ENCODE measurements at regions not wholly inside any gene's neighbourhood (a gene's known extent, or its start where the extent isn't known, plus 50 kb on each side); places are given as distances from the start of the nearest gene placed in this dataset.

DNA sequence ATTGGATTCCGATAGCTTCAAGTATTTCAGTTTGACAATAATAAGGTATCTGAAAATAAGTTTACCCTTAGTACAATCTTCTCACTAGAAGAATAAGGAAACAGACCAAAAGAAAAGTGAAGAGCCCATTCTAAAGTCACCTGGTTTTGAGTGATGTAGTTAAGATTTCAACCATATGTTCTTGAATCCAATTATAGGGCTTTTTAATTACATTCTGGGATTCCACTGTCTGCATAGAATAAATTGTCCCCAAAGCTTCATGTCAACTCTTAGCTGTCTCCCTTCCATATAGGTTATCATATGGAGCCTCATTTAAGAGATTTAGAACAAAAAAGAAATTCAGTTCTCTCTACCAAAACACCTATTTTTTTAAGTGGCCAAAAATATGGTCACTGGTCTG lies 1158.8 kb downstream of the IGSF11 start:
- no peak for FAIRE-seq
- H3K27me3 Mint-ChIP-seq (ENCODE audit: low read depth, unreplicated experiment) = no peaks in the 10 kb centered on the region
- no peak overlapping the region for H3K27ac Mint-ChIP-seq (ENCODE audit: unreplicated experiment)
- Histone ChIP-seq H4K20me1 (ENCODE audit: insufficient read depth, low read length) (no peaks in the 10 kb centered on the region), H3K36me3 (ENCODE audit: insufficient read depth, low read length) (no peaks in the 10 kb centered on the region), H3K4me1 (ENCODE audit: insufficient read depth, low read length) (no peaks in the 10 kb centered on the region), H3K4me3 (ENCODE audit: insufficient read depth, low read depth, low read length) (no peak overlapping the region), H3K9ac (ENCODE audit: low read length) (no peak overlapping the region), H2AFZ (ENCODE audit: low read depth, low read length) (no peak overlapping the region), H3K9me3 (ENCODE audit: insufficient read depth, low read depth, low read length) (no peaks in the 10 kb centered on the region), H3K4me2 (ENCODE audit: low read length) (no peak overlapping the region), H3K79me2 (ENCODE audit: insufficient read depth, low read length) (no peaks in the 10 kb centered on the region), H3K27me3 (ENCODE audit: insufficient read depth, low read length) (no peaks in the 10 kb centered on the region), H3K27ac (ENCODE audit: low read depth, low read length) (no peak overlapping the region)
- no peak overlapping the region for H3K4me3 Mint-ChIP-seq (ENCODE audit: unreplicated experiment)
- no peaks in the 10 kb centered on the region for H3K9me3 Mint-ChIP-seq (ENCODE audit: unreplicated experiment)
- H3K4me1 Mint-ChIP-seq (ENCODE audit: low read depth, unreplicated experiment) = peaks cover 20% of the 10 kb centered on the region
- DNase-seq (ENCODE audit: low read depth) = no peak
- TF ChIP-seq EZH2 (IDR thresholded peaks at IDR 0.05; ENCODE audit: insufficient read depth, low read length) = no peak
- TF ChIP-seq, protein P1, sequence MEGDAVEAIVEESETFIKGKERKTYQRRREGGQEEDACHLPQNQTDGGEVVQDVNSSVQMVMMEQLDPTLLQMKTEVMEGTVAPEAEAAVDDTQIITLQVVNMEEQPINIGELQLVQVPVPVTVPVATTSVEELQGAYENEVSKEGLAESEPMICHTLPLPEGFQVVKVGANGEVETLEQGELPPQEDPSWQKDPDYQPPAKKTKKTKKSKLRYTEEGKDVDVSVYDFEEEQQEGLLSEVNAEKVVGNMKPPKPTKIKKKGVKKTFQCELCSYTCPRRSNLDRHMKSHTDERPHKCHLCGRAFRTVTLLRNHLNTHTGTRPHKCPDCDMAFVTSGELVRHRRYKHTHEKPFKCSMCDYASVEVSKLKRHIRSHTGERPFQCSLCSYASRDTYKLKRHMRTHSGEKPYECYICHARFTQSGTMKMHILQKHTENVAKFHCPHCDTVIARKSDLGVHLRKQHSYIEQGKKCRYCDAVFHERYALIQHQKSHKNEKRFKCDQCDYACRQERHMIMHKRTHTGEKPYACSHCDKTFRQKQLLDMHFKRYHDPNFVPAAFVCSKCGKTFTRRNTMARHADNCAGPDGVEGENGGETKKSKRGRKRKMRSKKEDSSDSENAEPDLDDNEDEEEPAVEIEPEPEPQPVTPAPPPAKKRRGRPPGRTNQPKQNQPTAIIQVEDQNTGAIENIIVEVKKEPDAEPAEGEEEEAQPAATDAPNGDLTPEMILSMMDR (IDR thresholded peaks at IDR 0.05; ENCODE audit: insufficient read depth, low read depth, low read length) = no peak
- H3K36me3 Mint-ChIP-seq (ENCODE audit: low read depth, unreplicated experiment) = no peaks in the 10 kb centered on the region

DNA sequence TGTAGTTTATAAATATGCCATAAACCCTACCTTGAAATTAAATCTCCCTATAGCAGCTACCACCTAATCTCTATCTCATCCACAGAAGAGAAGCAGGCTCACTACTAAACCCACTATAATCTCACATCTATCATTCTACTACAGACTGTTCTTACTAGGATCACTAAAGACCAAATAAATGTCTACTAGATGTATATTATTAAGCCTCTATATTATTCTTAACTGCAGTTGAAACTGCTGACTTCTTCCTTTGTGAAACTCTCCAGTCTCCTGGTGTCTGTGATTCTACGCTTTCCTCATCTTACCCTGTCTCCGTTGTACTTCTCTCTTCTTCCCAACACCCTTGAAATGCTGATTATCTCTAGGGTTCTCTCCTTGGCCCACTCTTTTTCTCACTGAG lies 1154.0 kb downstream of the IGSF11 start:
- H3K36me3 ChIP-seq (ENCODE audit: insufficient read depth, low read length) = no peaks in the 10 kb centered on the region
- no peak overlapping the region for H3K4me3 Mint-ChIP-seq (ENCODE audit: unreplicated experiment)
- H3K27ac Mint-ChIP-seq (ENCODE audit: unreplicated experiment) = no peak overlapping the region
- H4K20me1 ChIP-seq (ENCODE audit: insufficient read depth, low read length) = no peaks in the 10 kb centered on the region
- no peaks in the 10 kb centered on the region for H3K36me3 Mint-ChIP-seq (ENCODE audit: low read depth, unreplicated experiment)
- no peak overlapping the region for H3K4me2 ChIP-seq (ENCODE audit: low read length)
- no peak overlapping the region for H3K27ac ChIP-seq (ENCODE audit: low read depth, low read length)
- peaks cover 2% of the 10 kb centered on the region for H3K4me1 Mint-ChIP-seq (ENCODE audit: low read depth, unreplicated experiment)
- FAIRE-seq = no peak
- H3K79me2 ChIP-seq (ENCODE audit: insufficient read depth, low read length) = no peaks in the 10 kb centered on the region
- no peak overlapping the region for H3K9ac ChIP-seq (ENCODE audit: low read length)
- H3K27me3 Mint-ChIP-seq (ENCODE audit: low read depth, unreplicated experiment) = no peaks in the 10 kb centered on the region
- H3K27me3 ChIP-seq (ENCODE audit: insufficient read depth, low read length) = no peaks in the 10 kb centered on the region
- no peak overlapping the region for H3K4me3 ChIP-seq (ENCODE audit: insufficient read depth, low read depth, low read length)
- TF ChIP-seq, protein P1 (IDR thresholded peaks at IDR 0.05; ENCODE audit: insufficient read depth, low read depth, low read length) = no peak
- TF ChIP-seq EZH2 (IDR thresholded peaks at IDR 0.05; ENCODE audit: insufficient read depth, low read length) = no peak
- no peak overlapping the region for H2AFZ ChIP-seq (ENCODE audit: low read depth, low read length)
- H3K4me1 ChIP-seq (ENCODE audit: insufficient read depth, low read length) = no peaks in the 10 kb centered on the region
- no peaks in the 10 kb centered on the region for H3K9me3 Mint-ChIP-seq (ENCODE audit: unreplicated experiment)
- DNase-seq (ENCODE audit: low read depth) = no peak
- H3K9me3 ChIP-seq (ENCODE audit: insufficient read depth, low read depth, low read length) = no peaks in the 10 kb centered on the region

DNA sequence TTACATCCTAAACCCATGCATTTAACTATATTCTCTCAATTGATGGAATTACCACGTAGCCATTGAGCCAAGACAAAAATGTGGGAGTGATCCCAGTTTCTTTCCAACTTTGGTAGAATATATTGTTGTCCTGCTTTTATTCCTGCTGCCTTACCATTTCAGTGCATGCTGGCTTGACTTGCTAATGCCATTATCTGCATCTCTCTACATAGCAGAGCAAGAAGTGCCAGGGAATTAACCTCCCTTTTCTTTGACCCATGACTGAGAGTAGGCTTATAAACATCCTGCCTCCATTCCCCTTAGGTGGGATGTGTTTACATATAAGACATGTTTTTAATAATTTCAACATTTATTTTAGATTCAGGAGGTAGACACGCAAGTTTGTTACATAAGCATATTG lies 1153.4 kb downstream of the IGSF11 start:
- no peaks in the 10 kb centered on the region for H3K9me3 Mint-ChIP-seq (ENCODE audit: unreplicated experiment)
- no peak for TF ChIP-seq EZH2 (IDR thresholded peaks at IDR 0.05; ENCODE audit: insufficient read depth, low read length)
- TF ChIP-seq, protein P1 (IDR thresholded peaks at IDR 0.05; ENCODE audit: insufficient read depth, low read depth, low read length) = no peak
- no peak overlapping the region for H3K4me3 ChIP-seq (ENCODE audit: insufficient read depth, low read depth, low read length)
- H3K36me3 Mint-ChIP-seq (ENCODE audit: low read depth, unreplicated experiment) = no peaks in the 10 kb centered on the region
- no peak for FAIRE-seq
- H3K27me3 Mint-ChIP-seq (ENCODE audit: low read depth, unreplicated experiment) = no peaks in the 10 kb centered on the region
- no peaks in the 10 kb centered on the region for H3K79me2 ChIP-seq (ENCODE audit: insufficient read depth, low read length)
- no peak overlapping the region for H2AFZ ChIP-seq (ENCODE audit: low read depth, low read length)
- no peak overlapping the region for H3K27ac Mint-ChIP-seq (ENCODE audit: unreplicated experiment)
- no peaks in the 10 kb centered on the region for H4K20me1 ChIP-seq (ENCODE audit: insufficient read depth, low read length)
- no peak overlapping the region for H3K4me2 ChIP-seq (ENCODE audit: low read length)
- no peaks in the 10 kb centered on the region for H3K27me3 ChIP-seq (ENCODE audit: insufficient read depth, low read length)
- H3K4me3 Mint-ChIP-seq (ENCODE audit: unreplicated experiment) = no peak overlapping the region
- no peak overlapping the region for H3K9ac ChIP-seq (ENCODE audit: low read length)
- no peaks in the 10 kb centered on the region for H3K9me3 ChIP-seq (ENCODE audit: insufficient read depth, low read depth, low read length)
- no peak overlapping the region for H3K27ac ChIP-seq (ENCODE audit: low read depth, low read length)
- DNase-seq (ENCODE audit: low read depth) = no peak
- no peaks in the 10 kb centered on the region for H3K36me3 ChIP-seq (ENCODE audit: insufficient read depth, low read length)
- H3K4me1 Mint-ChIP-seq (ENCODE audit: low read depth, unreplicated experiment) = no peaks in the 10 kb centered on the region
- no peaks in the 10 kb centered on the region for H3K4me1 ChIP-seq (ENCODE audit: insufficient read depth, low read length)

Measured in astrocyte (in vitro differentiated cells and primary cell).